Liver (tissue), 2 donors: ENCODE measurements at regions not wholly inside any gene's neighbourhood (a gene's known extent, or its start where the extent isn't known, plus 50 kb on each side); places are given as distances from the start of the nearest gene placed in this dataset.

ENCODE experiments used
- GABPA ChIP-seq, 2 donors: IDR thresholded peaks in 1 of 2; conservative IDR thresholded peaks in 1 of 2; 2 replicates each; pipeline ENCODE4 v1.6.1; 2016; ENCODE audit warnings: antibody characterized with exemption in 2 of 2, mild to moderate bottlenecking in 1 of 2, moderate library complexity in 1 of 2
- SP1 ChIP-seq: IDR thresholded peaks from 2 replicates; pipeline ENCODE4 v1.6.1; 2018; ENCODE audit warnings: antibody characterized with exemption, mild to moderate bottlenecking
- YY1 ChIP-seq: IDR thresholded peaks from 2 replicates; pipeline ENCODE4 v1.6.1; 2016; ENCODE audit warnings: antibody characterized with exemption, mild to moderate bottlenecking
- TF ChIP-seq, protein P1 (sequence below): IDR thresholded peaks from 2 replicates; pipeline ENCODE4 v1.6.1; 2016; ENCODE audit warnings: antibody characterized with exemption, mild to moderate bottlenecking
- donor health status: healthy.

DNA sequence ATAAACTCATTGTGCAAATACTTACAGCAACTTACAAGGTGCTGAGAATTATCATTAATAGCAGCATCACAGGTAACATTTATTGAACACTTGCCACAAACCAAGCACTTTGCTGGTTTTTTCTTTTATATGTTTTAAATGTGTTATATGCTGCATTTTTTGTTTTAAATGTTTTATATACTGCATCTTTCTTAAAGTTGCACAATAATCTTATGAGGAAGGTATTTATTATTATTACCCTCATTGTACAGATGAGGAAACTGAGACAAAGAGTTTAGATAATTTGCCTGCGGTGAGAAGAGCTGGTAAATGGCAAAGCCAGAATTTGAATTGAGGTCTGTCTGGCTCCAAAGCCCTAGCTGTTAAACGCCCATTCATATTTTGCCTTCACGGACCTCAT, 52.2 kb upstream of the RIOK3 start:
- TF ChIP-seq YY1 (no peak), SP1 (no peak), GABPA (IDR thresholded peaks at IDR 0.05 in 1 of 2, conservative IDR thresholded peaks at IDR 0.05 in 1 of 2) (no peak)
- TF ChIP-seq, protein P1, sequence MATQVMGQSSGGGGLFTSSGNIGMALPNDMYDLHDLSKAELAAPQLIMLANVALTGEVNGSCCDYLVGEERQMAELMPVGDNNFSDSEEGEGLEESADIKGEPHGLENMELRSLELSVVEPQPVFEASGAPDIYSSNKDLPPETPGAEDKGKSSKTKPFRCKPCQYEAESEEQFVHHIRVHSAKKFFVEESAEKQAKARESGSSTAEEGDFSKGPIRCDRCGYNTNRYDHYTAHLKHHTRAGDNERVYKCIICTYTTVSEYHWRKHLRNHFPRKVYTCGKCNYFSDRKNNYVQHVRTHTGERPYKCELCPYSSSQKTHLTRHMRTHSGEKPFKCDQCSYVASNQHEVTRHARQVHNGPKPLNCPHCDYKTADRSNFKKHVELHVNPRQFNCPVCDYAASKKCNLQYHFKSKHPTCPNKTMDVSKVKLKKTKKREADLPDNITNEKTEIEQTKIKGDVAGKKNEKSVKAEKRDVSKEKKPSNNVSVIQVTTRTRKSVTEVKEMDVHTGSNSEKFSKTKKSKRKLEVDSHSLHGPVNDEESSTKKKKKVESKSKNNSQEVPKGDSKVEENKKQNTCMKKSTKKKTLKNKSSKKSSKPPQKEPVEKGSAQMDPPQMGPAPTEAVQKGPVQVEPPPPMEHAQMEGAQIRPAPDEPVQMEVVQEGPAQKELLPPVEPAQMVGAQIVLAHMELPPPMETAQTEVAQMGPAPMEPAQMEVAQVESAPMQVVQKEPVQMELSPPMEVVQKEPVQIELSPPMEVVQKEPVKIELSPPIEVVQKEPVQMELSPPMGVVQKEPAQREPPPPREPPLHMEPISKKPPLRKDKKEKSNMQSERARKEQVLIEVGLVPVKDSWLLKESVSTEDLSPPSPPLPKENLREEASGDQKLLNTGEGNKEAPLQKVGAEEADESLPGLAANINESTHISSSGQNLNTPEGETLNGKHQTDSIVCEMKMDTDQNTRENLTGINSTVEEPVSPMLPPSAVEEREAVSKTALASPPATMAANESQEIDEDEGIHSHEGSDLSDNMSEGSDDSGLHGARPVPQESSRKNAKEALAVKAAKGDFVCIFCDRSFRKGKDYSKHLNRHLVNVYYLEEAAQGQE, result no peak
